Kidney (tissue), 13 donors: ENCODE measurements at regions not wholly inside any gene's neighbourhood (a gene's known extent, or its start where the extent isn't known, plus 50 kb on each side); places are given as distances from the start of the nearest gene placed in this dataset.

Experiments
- DNase-seq, 5 donors: peaks; one replicate each; pipeline ENCODE4 v3.0.0-alpha.2; 2013 to 2020
- FAIRE-seq: peaks from 2 replicates; lab custom pipeline; 2012; peaks lifted over from hg19 to GRCh38; lab: Jason Lieb, UNC
- H3K27ac ChIP-seq, 2 donors: one replicate each; pipeline ENCODE4 v1.7.0; 2013; ENCODE audit warnings: low read depth in 2 of 2, low read length in 2 of 2, inconsistent platforms in 1 of 2
- H3K27me3 ChIP-seq: one replicate; pipeline ENCODE4 v1.7.1; 2013; ENCODE audit warnings: low read length, inconsistent platforms; ENCODE audit not compliant: control insufficient read depth, insufficient read depth
- H3K36me3 ChIP-seq, 3 donors: one replicate each; pipeline versions ENCODE4 v1.7.0 to v1.7.1; 2013; ENCODE audit warnings: low read length in 3 of 3, control low read depth in 1 of 3, inconsistent platforms in 1 of 3; ENCODE audit not compliant: insufficient read depth in 3 of 3, control insufficient read depth in 2 of 3
- H3K4me1 ChIP-seq, 3 donors: one replicate each; pipeline versions ENCODE4 v1.7.0 to v1.7.1; 2013; ENCODE audit warnings: low read length in 3 of 3, inconsistent platforms in 1 of 3, low read depth in 1 of 3; ENCODE audit not compliant: control insufficient read depth in 2 of 3, insufficient read depth in 2 of 3
- H3K4me3 ChIP-seq, 3 donors: one replicate each; pipeline versions ENCODE4 v1.7.0 to v1.8.1; 2013; ENCODE audit warnings: low read length in 3 of 3, control low read depth in 1 of 3, inconsistent platforms in 1 of 3
- H3K9ac ChIP-seq, 3 donors: one replicate each; pipeline versions ENCODE4 v1.7.0 to v1.7.1; 2013; ENCODE audit warnings: low read length in 3 of 3, control low read depth in 1 of 3, inconsistent platforms in 1 of 3
- H3K9me3 ChIP-seq, 3 donors: one replicate each; pipeline versions ENCODE4 v1.7.0 to v1.7.1; 2013; ENCODE audit warnings: low read length in 3 of 3, control low read depth in 1 of 3, inconsistent platforms in 1 of 3; ENCODE audit not compliant: control insufficient read depth in 2 of 3, insufficient read depth in 1 of 3
- CTCF ChIP-seq: IDR thresholded peaks from 3 replicates; pipeline ENCODE4 v1.5.1; 2012; ENCODE audit warnings: mild to moderate bottlenecking, moderate library complexity, borderline replicate concordance; ENCODE audit not compliant: insufficient read depth; ENCODE audit errors: extremely low read depth
- intact Hi-C: fragments of 100-400 bp; cut with DNase I; formaldehyde crosslinking; loops from one replicate; pipeline ENCODE4 v1.11.1; 2022
- donor health status: control.
- donor health status: control.
- donor health status: control.
- donor health status: control.
- donor health status: control.
- donor health status: DM: yes; HTN: yes; CAD: no.
- donor health status: Normal renal cell carcinoma (clear cell type).

GRCh38 chr13:91212231-91212630, 135.3 kb upstream of the MIR17HG start:
- H3K27me3 ChIP-seq = no peaks in the 10 kb centered on the region
- H3K4me1 ChIP-seq = no peaks in the 10 kb centered on the region
- H3K36me3 ChIP-seq = no peaks in the 10 kb centered on the region
- no peak overlapping the region for H3K4me3 ChIP-seq
- H3K27ac ChIP-seq = no peak overlapping the region
- H3K9me3 ChIP-seq = no peaks in the 10 kb centered on the region
- DNase-seq = no peak
- H3K9ac ChIP-seq = no peak overlapping the region
- intact Hi-C loops = no loop called here
- TF ChIP-seq CTCF = no peak
- FAIRE-seq = no peak

- H3K4me1 ChIP-seq = no peaks in the 10 kb centered on the region
- no peak for TF ChIP-seq CTCF
- no peak overlapping the region for H3K27ac ChIP-seq
- H3K36me3 ChIP-seq = no peaks in the 10 kb centered on the region
- FAIRE-seq (no peak), DNase-seq (no peak)
- no peaks in the 10 kb centered on the region for H3K9me3 ChIP-seq
- no peak overlapping the region for H3K9ac ChIP-seq
- no peak overlapping the region for H3K4me3 ChIP-seq
- H3K27me3 ChIP-seq = no peaks in the 10 kb centered on the region
- intact Hi-C loops = no loop called here
Observed at GRCh38 chr13:91214031-91214430, 133.5 kb upstream of the MIR17HG start.

GRCh38 chr13:91216928-91217700, 130.4 kb upstream of the MIR17HG start:
- intact Hi-C loops = no loop called here
- FAIRE-seq = no peak
- no peaks in the 10 kb centered on the region for H3K36me3 ChIP-seq
- TF ChIP-seq CTCF = no peak
- H3K4me3 ChIP-seq = no peak overlapping the region
- no peaks in the 10 kb centered on the region for H3K4me1 ChIP-seq
- no peaks in the 10 kb centered on the region for H3K9me3 ChIP-seq
- H3K27me3 ChIP-seq = no peaks in the 10 kb centered on the region
- no peak for DNase-seq
- H3K27ac ChIP-seq = no peak overlapping the region
- no peak overlapping the region for H3K9ac ChIP-seq

GRCh38 chr13:91219201-91219600, 128.3 kb upstream of the MIR17HG start:
- Histone ChIP-seq H3K4me1 (no peaks in the 10 kb centered on the region), H3K9me3 (no peaks in the 10 kb centered on the region), H3K4me3 (no peak overlapping the region), H3K27me3 (no peaks in the 10 kb centered on the region), H3K27ac (no peak overlapping the region), H3K36me3 (no peaks in the 10 kb centered on the region), H3K9ac (no peak overlapping the region)
- FAIRE-seq (no peak), DNase-seq (no peak)
- no peak for TF ChIP-seq CTCF
- intact Hi-C loops = no loop called here
